Mesenteric fat pad (tissue), 1 donor: ENCODE measurements at regions not wholly inside any gene's neighbourhood (a gene's known extent, or its start where the extent isn't known, plus 50 kb on each side); places are given as distances from the start of the nearest gene placed in this dataset.
"Not testable (repeated sequence)": the region's sequence is repeated elsewhere in the genome, so short reads cannot be mapped to it uniquely, and the experiment has no call there.

Source experiments
- DNase-seq: peaks from one replicate; pipeline ENCODE4 v3.0.0-alpha.2; 2020; ENCODE audit warnings: low spot score
- donor health status: DM: yes; HTN: yes; CAD: no.

- no peak for DNase-seq
These were observed 1337.6 kb upstream of the SLC39A10 start for GRCh38 chr2:194319222-194319992.

GRCh38 chr2:194314042-194314441 lies 1343.0 kb upstream of the SLC39A10 start:
- DNase-seq = no peak

GRCh38 chr2:194304191-194304590 lies 1352.8 kb upstream of the SLC39A10 start:
- DNase-seq = no peak

- no peak for DNase-seq
These were observed 1355.1 kb upstream of the SLC39A10 start for GRCh38 chr2:194301946-194302345.

- DNase-seq = no peak
These were observed 1362.9 kb upstream of the SLC39A10 start for GRCh38 chr2:194294156-194294555.

GRCh38 chr2:194291104-194291503 lies 1365.9 kb upstream of the SLC39A10 start:
- no peak for DNase-seq

- DNase-seq = no peak
These were observed 1367.2 kb upstream of the SLC39A10 start for GRCh38 chr2:194289712-194290346.

- DNase-seq = not testable (repeated sequence)
These were observed 1380.4 kb upstream of the SLC39A10 start for GRCh38 chr2:194276667-194277066.

GRCh38 chr2:194271293-194271961 lies 1385.6 kb upstream of the SLC39A10 start:
- DNase-seq = no peak

- DNase-seq = no peak
These were observed 1386.4 kb upstream of the SLC39A10 start for GRCh38 chr2:194270648-194271047.

- DNase-seq = no peak
These were observed 1392.4 kb upstream of the SLC39A10 start for GRCh38 chr2:194264586-194264985.

GRCh38 chr2:194260185-194260584 lies 1396.8 kb upstream of the SLC39A10 start:
- no peak for DNase-seq

- DNase-seq = no peak
These were observed 1399.9 kb upstream of the SLC39A10 start for GRCh38 chr2:194257095-194257494.

- DNase-seq = no peak
These were observed 1403.3 kb upstream of the SLC39A10 start for GRCh38 chr2:194253528-194254259.

- no peak for DNase-seq
These were observed 1404.9 kb upstream of the SLC39A10 start for GRCh38 chr2:194252127-194252526.

GRCh38 chr2:194232600-194232999 lies 1424.4 kb upstream of the SLC39A10 start:
- no peak for DNase-seq

GRCh38 chr2:194223218-194223617 lies 1433.8 kb upstream of the SLC39A10 start:
- no peak for DNase-seq

GRCh38 chr2:194214192-194214591 lies 1442.8 kb upstream of the SLC39A10 start:
- no peak for DNase-seq

GRCh38 chr2:194205568-194206227 lies 1451.3 kb upstream of the SLC39A10 start:
- DNase-seq = no peak

GRCh38 chr2:194203898-194204297 lies 1453.1 kb upstream of the SLC39A10 start:
- no peak for DNase-seq

GRCh38 chr2:194182888-194183287 lies 1474.1 kb upstream of the SLC39A10 start:
- DNase-seq = no peak
